Vagina (tissue), 2 donors: ENCODE measurements at regions not wholly inside any gene's neighbourhood (a gene's known extent, or its start where the extent isn't known, plus 50 kb on each side); places are given as distances from the start of the nearest gene placed in this dataset.

Source experiments
- DNase-seq, 2 donors: peaks; one replicate each; pipeline ENCODE4 v3.0.0-alpha.2; 2017; ENCODE audit errors: extremely low spot score in 2 of 2
- H3K27ac ChIP-seq: fragments of 200-600 bp; sonication (generic); one replicate; pipeline ENCODE4 v1.5.1; 2019
- H3K27me3 ChIP-seq: fragments of 200-600 bp; sonication (generic); one replicate; pipeline ENCODE4 v1.5.1; 2019
- H3K36me3 ChIP-seq, 2 donors: fragments of 200-600 bp; sonication (generic); one replicate each; pipeline ENCODE4 v1.5.1; 2017 to 2019
- H3K4me1 ChIP-seq: fragments of 200-600 bp; sonication (generic); one replicate; pipeline ENCODE4 v1.5.1; 2019
- H3K4me3 ChIP-seq, 2 donors: fragments of 200-600 bp; sonication (generic); 1 replicate in 1 of 2; 2 replicates in 1 of 2; pipeline ENCODE4 v1.5.1; 2016 to 2019
- H3K9me3 ChIP-seq: fragments of 200-600 bp; sonication (generic); one replicate; pipeline ENCODE4 v1.5.1; 2019
- CTCF ChIP-seq, 3 experiments: fragments of 450-650 bp in 2 of 3; fragments of 200-600 bp in 1 of 3; sonication (generic) in 1 of 3; IDR thresholded peaks; one replicate each; pipeline ENCODE4 v1.5.1; 2017 to 2019; ENCODE audit warnings: antibody characterized with exemption in 3 of 3, mild to moderate bottlenecking in 2 of 3, moderate library complexity in 2 of 3
- POLR2A ChIP-seq, 2 donors: fragments of 450-650 bp; IDR thresholded peaks; one replicate each; pipeline ENCODE4 v1.6.1; 2017; ENCODE audit warnings: antibody characterized with exemption in 2 of 2, mild to moderate bottlenecking in 2 of 2, moderate library complexity in 2 of 2
- POLR2AphosphoS5 ChIP-seq, 2 donors: sonication (generic); formaldehyde crosslinking; IDR thresholded peaks; one replicate each; pipeline ENCODE4 v1.9.0; 2017; ENCODE audit warnings: antibody characterized with exemption in 2 of 2, mild to moderate bottlenecking in 2 of 2, low read depth in 1 of 2; ENCODE audit not compliant: insufficient read depth in 1 of 2
- intact Hi-C: fragments of 100-400 bp; cut with DNase I; formaldehyde crosslinking; loops from one replicate; pipeline ENCODE4 v1.15.1; 2023

- TF ChIP-seq CTCF (IDR thresholded peaks at IDR 0.05) (no peak), POLR2A (IDR thresholded peaks at IDR 0.05) (no peak), POLR2AphosphoS5 (IDR thresholded peaks at IDR 0.05; ENCODE audit: insufficient read depth in 1 of 2, low read depth in 1 of 2) (no peak)
- Histone ChIP-seq H3K4me1 (no peaks in the 10 kb centered on the region), H3K4me3 (no peak overlapping the region), H3K27me3 (no peaks in the 10 kb centered on the region), H3K36me3 (no peaks in the 10 kb centered on the region), H3K27ac (no peak overlapping the region), H3K9me3 (no peaks in the 10 kb centered on the region)
- intact Hi-C loops, result no loop called here
- DNase-seq, result no peak
Observed at GRCh38 chr2:58553522-58553921, 312.4 kb upstream of the FANCL start.

- H3K27me3 ChIP-seq, result no peaks in the 10 kb centered on the region
- no peak overlapping the region for H3K27ac ChIP-seq
- H3K4me3 ChIP-seq, result no peak overlapping the region
- no peaks in the 10 kb centered on the region for H3K4me1 ChIP-seq
- no peaks in the 10 kb centered on the region for H3K9me3 ChIP-seq
- no peaks in the 10 kb centered on the region for H3K36me3 ChIP-seq
- no peak for DNase-seq
- no peak for TF ChIP-seq POLR2A (IDR thresholded peaks at IDR 0.05)
- no peak for TF ChIP-seq CTCF (IDR thresholded peaks at IDR 0.05)
- TF ChIP-seq POLR2AphosphoS5 (IDR thresholded peaks at IDR 0.05; ENCODE audit: insufficient read depth in 1 of 2, low read depth in 1 of 2), result no peak
- intact Hi-C loops, result no loop called here
Observed at GRCh38 chr2:58545300-58546280, 304.5 kb upstream of the FANCL start.

GRCh38 chr2:58543442-58543841 lies 302.3 kb upstream of the FANCL start:
- Histone ChIP-seq H3K36me3 (no peaks in the 10 kb centered on the region), H3K4me3 (no peak overlapping the region), H3K4me1 (no peaks in the 10 kb centered on the region), H3K27ac (no peak overlapping the region), H3K9me3 (no peaks in the 10 kb centered on the region), H3K27me3 (no peaks in the 10 kb centered on the region)
- DNase-seq, result no peak
- TF ChIP-seq POLR2AphosphoS5 (IDR thresholded peaks at IDR 0.05; ENCODE audit: insufficient read depth in 1 of 2, low read depth in 1 of 2), result no peak
- TF ChIP-seq CTCF (IDR thresholded peaks at IDR 0.05), result no peak
- TF ChIP-seq POLR2A (IDR thresholded peaks at IDR 0.05), result no peak
- intact Hi-C loops, result no loop called here

- DNase-seq, result no peak
- intact Hi-C loops, result no loop called here
- H3K27ac ChIP-seq, result no peak overlapping the region
- H3K4me3 ChIP-seq, result no peak overlapping the region
- no peaks in the 10 kb centered on the region for H3K27me3 ChIP-seq
- H3K9me3 ChIP-seq, result no peaks in the 10 kb centered on the region
- H3K4me1 ChIP-seq, result no peaks in the 10 kb centered on the region
- H3K36me3 ChIP-seq, result no peaks in the 10 kb centered on the region
- TF ChIP-seq CTCF (IDR thresholded peaks at IDR 0.05), result no peak
- no peak for TF ChIP-seq POLR2AphosphoS5 (IDR thresholded peaks at IDR 0.05; ENCODE audit: insufficient read depth in 1 of 2, low read depth in 1 of 2)
Observed at GRCh38 chr2:58541511-58541910, 300.4 kb upstream of the FANCL start.

- intact Hi-C loops, result no loop called here
- no peak for DNase-seq
- no peak overlapping the region for H3K4me3 ChIP-seq
- H3K27me3 ChIP-seq, result no peaks in the 10 kb centered on the region
- no peak for TF ChIP-seq POLR2AphosphoS5 (IDR thresholded peaks at IDR 0.05; ENCODE audit: insufficient read depth in 1 of 2, low read depth in 1 of 2)
- no peak for TF ChIP-seq POLR2A (IDR thresholded peaks at IDR 0.05)
- TF ChIP-seq CTCF (IDR thresholded peaks at IDR 0.05), result no peak
- H3K27ac ChIP-seq, result no peak overlapping the region
- H3K36me3 ChIP-seq, result no peaks in the 10 kb centered on the region
- no peaks in the 10 kb centered on the region for H3K4me1 ChIP-seq
- no peaks in the 10 kb centered on the region for H3K9me3 ChIP-seq
Observed at GRCh38 chr2:58540681-58541080, 299.6 kb upstream of the FANCL start.
